ACC112 (cell line): ENCODE measurements at regions not wholly inside any gene's neighbourhood (a gene's known extent, or its start where the extent isn't known, plus 50 kb on each side); places are given as distances from the start of the nearest gene placed in this dataset.

Experiments
- H2AFZ ChIP-seq: fragments of 200-600 bp; sonication (generic); one replicate; pipeline ENCODE4 v1.6.0; 2017; ENCODE audit warnings: antibody characterized with exemption, low read length; ENCODE audit not compliant: unreplicated experiment
- H3K27ac ChIP-seq: fragments of 200-600 bp; sonication (generic); 2 replicates; pipeline ENCODE4 v1.5.1; 2014; ENCODE audit warnings: low read depth, mild to moderate bottlenecking, antibody characterized with exemption, low read length, moderate library complexity
- H3K27me3 ChIP-seq: fragments of 200-600 bp; sonication (generic); 2 replicates; pipeline ENCODE4 v1.6.1; 2014; ENCODE audit warnings: mild to moderate bottlenecking, antibody characterized with exemption, low read length, moderate library complexity, mixed read lengths; ENCODE audit not compliant: insufficient read depth
- H3K36me3 ChIP-seq: fragments of 200-600 bp; sonication (generic); 2 replicates; pipeline ENCODE4 v1.6.1; 2016; ENCODE audit warnings: mild to moderate bottlenecking, antibody characterized with exemption, low read length, moderate library complexity, mixed read lengths; ENCODE audit not compliant: insufficient read depth
- H3K4me1 ChIP-seq: fragments of 200-600 bp; sonication (generic); one replicate; pipeline ENCODE4 v1.6.1; 2016; ENCODE audit warnings: low read length, mixed read lengths; ENCODE audit not compliant: insufficient read depth, unreplicated experiment, control insufficient read depth
- H3K4me3 ChIP-seq: fragments of 200-600 bp; sonication (generic); 2 replicates; pipeline ENCODE4 v1.5.1; 2014; ENCODE audit warnings: mild to moderate bottlenecking, low read depth, low read length
- H3K79me2 ChIP-seq: fragments of 200-600 bp; sonication (generic); one replicate; pipeline ENCODE4 v1.6.0; 2016; ENCODE audit warnings: low read length; ENCODE audit not compliant: control insufficient read depth, unreplicated experiment, insufficient read depth

GRCh38 chr7:46205478-46205877 is 284.4 kb upstream of the IGFBP3 start:
- H3K36me3 ChIP-seq: no peaks in the 10 kb centered on the region
- no peak overlapping the region for H3K4me3 ChIP-seq
- H3K27ac ChIP-seq: no peak overlapping the region
- no peaks in the 10 kb centered on the region for H3K27me3 ChIP-seq
- no peak overlapping the region for H2AFZ ChIP-seq
- no peaks in the 10 kb centered on the region for H3K79me2 ChIP-seq
- no peaks in the 10 kb centered on the region for H3K4me1 ChIP-seq

GRCh38 chr7:46203926-46204325 is 282.9 kb upstream of the IGFBP3 start:
- H3K36me3 ChIP-seq: no peaks in the 10 kb centered on the region
- H3K27ac ChIP-seq: no peak overlapping the region
- H3K79me2 ChIP-seq: no peaks in the 10 kb centered on the region
- no peak overlapping the region for H2AFZ ChIP-seq
- H3K4me1 ChIP-seq: peaks cover under 1% of the 10 kb centered on the region
- no peak overlapping the region for H3K4me3 ChIP-seq
- H3K27me3 ChIP-seq: no peaks in the 10 kb centered on the region

DNA sequence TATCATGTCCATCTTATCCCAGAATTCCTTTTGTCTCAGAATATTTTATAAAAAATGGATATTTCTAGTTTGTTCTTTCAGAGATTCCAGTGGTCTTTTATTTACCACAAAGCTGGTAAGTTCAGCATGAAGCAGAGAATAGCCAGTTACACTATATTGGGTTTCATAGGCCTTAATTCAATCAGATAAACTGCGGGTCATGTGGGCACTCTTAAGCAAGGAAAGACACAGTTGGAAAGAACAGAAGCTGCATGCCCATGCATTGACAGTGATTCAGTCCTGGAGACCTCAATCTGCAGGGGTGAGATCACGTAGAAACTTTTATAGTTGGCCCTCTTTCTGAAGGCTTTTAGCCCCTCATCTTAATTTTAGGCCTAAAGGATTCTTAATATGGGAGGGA is 281.3 kb upstream of the IGFBP3 start:
- Histone ChIP-seq H3K27me3 (no peaks in the 10 kb centered on the region), H3K79me2 (no peaks in the 10 kb centered on the region), H2AFZ (no peak overlapping the region)

GRCh38 chr7:46201961-46202360 is 280.9 kb upstream of the IGFBP3 start:
- no peaks in the 10 kb centered on the region for H3K79me2 ChIP-seq
- no peak overlapping the region for H2AFZ ChIP-seq
- H3K27me3 ChIP-seq: no peaks in the 10 kb centered on the region
- H3K36me3 ChIP-seq: no peaks in the 10 kb centered on the region
- H3K27ac ChIP-seq: no peak overlapping the region
- H3K4me1 ChIP-seq: peaks cover 3% of the 10 kb centered on the region
- no peak overlapping the region for H3K4me3 ChIP-seq

More for the DNA sequence above, 281.3 kb upstream of the IGFBP3 start:
- Histone ChIP-seq H3K36me3 (no peaks in the 10 kb centered on the region), H3K27ac (no peak overlapping the region), H3K4me3 (no peak overlapping the region), H3K4me1 (peaks cover 3% of the 10 kb centered on the region)

DNA sequence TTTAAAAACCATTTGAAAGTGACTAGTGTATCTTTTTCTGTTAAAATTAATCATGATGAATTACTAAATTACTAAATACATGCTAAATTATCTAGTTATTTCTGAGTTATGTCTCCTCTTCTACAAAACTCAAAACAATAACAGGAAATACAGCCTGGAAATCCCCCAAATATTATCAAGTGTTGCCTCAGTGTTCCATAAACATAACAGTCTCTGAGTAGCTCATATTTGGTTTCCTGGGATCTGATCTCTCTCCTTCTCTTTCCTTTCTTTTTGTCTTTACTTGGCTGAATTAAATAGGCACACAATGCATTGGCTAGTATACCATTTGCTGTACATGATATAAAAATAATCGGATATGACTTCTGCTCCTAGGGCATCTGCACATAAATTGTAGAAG is 277.6 kb upstream of the IGFBP3 start:
- Histone ChIP-seq H3K79me2 (no peaks in the 10 kb centered on the region), H3K4me3 (no peak overlapping the region), H3K27ac (no peak overlapping the region), H3K4me1 (peaks cover 3% of the 10 kb centered on the region), H2AFZ (no peak overlapping the region), H3K36me3 (no peaks in the 10 kb centered on the region), H3K27me3 (no peaks in the 10 kb centered on the region)

GRCh38 chr7:46197785-46198540 is 276.9 kb upstream of the IGFBP3 start:
- Histone ChIP-seq H3K36me3 (no peaks in the 10 kb centered on the region), H3K79me2 (no peaks in the 10 kb centered on the region), H3K27ac (no peak overlapping the region), H3K4me1 (peaks cover 3% of the 10 kb centered on the region), H3K27me3 (no peaks in the 10 kb centered on the region), H3K4me3 (no peak overlapping the region), H2AFZ (no peak overlapping the region)

DNA sequence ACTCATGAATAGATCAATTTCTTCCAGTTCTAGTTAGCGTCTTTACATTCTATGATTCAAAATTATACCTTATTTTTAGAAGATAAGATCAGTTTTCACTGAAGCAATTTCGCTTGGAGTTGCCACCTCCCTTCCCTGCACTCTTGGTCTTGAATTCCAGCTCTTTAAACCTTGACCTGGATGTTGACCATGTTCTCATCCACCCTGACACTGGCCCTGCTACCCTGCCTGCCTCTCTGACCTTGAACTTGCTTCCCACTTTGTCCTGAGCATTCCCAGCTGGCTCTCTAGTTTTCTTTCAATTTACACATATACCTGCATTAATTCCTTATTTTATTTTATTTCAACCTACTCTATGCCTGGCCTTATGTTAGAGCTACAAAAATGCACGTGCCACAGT is 274.9 kb upstream of the IGFBP3 start:
- Histone ChIP-seq H3K4me1 (peaks cover 3% of the 10 kb centered on the region), H3K79me2 (no peaks in the 10 kb centered on the region), H3K27ac (no peak overlapping the region), H2AFZ (no peak overlapping the region), H3K27me3 (no peaks in the 10 kb centered on the region), H3K36me3 (no peaks in the 10 kb centered on the region), H3K4me3 (no peak overlapping the region)

GRCh38 chr7:46192271-46192670 is 271.2 kb upstream of the IGFBP3 start:
- Histone ChIP-seq H3K27me3 (no peaks in the 10 kb centered on the region), H2AFZ (no peak overlapping the region), H3K36me3 (no peaks in the 10 kb centered on the region), H3K79me2 (no peaks in the 10 kb centered on the region), H3K4me3 (no peak overlapping the region), H3K4me1 (no peaks in the 10 kb centered on the region), H3K27ac (no peak overlapping the region)

- Histone ChIP-seq H3K4me3 (no peak overlapping the region), H3K36me3 (no peaks in the 10 kb centered on the region), H3K27ac (no peak overlapping the region), H3K27me3 (no peaks in the 10 kb centered on the region), H3K4me1 (no peaks in the 10 kb centered on the region), H2AFZ (no peak overlapping the region), H3K79me2 (no peaks in the 10 kb centered on the region)
These were observed 270.7 kb upstream of the IGFBP3 start for GRCh38 chr7:46191776-46192175.

DNA sequence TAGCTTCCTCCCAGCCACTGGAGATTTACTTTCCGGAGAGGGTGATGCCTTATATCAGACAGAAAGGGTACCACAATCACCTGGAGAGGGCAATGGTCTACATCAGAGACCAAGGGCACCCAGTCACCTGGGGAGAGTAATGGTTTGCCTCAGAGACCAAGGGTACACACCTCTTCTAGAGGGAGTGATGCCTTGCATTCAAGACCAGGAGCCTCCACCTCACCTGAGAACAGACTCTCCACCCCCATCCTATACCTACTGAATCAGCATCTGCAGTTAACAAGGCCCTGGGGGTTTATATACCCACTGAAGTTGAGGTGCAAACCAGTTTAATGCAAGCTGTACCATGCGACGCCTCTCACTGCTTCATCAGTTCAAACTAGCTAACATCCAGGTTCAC is 270.2 kb upstream of the IGFBP3 start:
- Histone ChIP-seq H3K4me3 (no peak overlapping the region), H3K27ac (no peak overlapping the region), H2AFZ (no peak overlapping the region), H3K79me2 (no peaks in the 10 kb centered on the region), H3K4me1 (no peaks in the 10 kb centered on the region), H3K36me3 (no peaks in the 10 kb centered on the region), H3K27me3 (no peaks in the 10 kb centered on the region)

DNA sequence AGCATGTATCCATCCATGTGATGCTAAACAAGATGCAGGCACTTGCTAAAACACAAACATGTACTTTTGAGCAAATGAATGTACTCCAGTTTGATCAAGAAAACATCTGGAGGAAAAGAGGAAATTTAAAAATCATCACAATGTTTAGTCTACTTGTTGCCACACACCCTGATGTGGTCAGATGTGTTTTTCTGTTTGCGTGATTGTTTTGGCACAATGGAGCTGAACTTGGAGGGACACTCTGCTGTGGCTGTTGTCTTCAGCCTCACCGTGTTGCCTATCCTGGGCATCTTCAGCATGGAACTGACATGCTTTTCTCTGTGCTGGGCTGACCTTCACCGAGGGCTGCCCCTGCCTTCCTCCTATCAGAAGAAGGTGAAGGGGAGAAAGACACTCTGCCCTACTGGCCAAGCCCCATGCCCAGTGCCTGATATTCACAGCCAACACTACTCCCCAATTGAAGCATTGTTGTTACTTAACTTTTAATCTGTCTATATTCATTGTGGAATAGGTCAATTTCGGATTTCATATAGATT is 268.3 kb upstream of the IGFBP3 start:
- no peak overlapping the region for H3K4me3 ChIP-seq
- no peaks in the 10 kb centered on the region for H3K27me3 ChIP-seq
- H3K79me2 ChIP-seq: no peaks in the 10 kb centered on the region
- H3K27ac ChIP-seq: no peak overlapping the region
- H3K4me1 ChIP-seq: no peaks in the 10 kb centered on the region
- no peaks in the 10 kb centered on the region for H3K36me3 ChIP-seq
- H2AFZ ChIP-seq: no peak overlapping the region
